ENCODE measurements at regions not wholly inside any gene's neighbourhood (a gene's known extent, or its start where the extent isn't known, plus 50 kb on each side); places are given as distances from the start of the nearest gene placed in this dataset.
"Not testable (repeated sequence)": the region's sequence is repeated elsewhere in the genome, so short reads cannot be mapped to it uniquely, and the experiment has no call there.

- no peak for DNase-seq
These were observed 50.7 kb upstream of the VPREB1 start for GRCh38 chr22:22193923-22194322.

GRCh38 chr22:22193462-22193861 is 51.1 kb upstream of the VPREB1 start:
- DNase-seq = not testable (repeated sequence)

GRCh38 chr22:22193006-22193405 is 51.6 kb upstream of the VPREB1 start:
- not testable (repeated sequence) for DNase-seq

GRCh38 chr22:22189796-22190195 is 54.8 kb upstream of the VPREB1 start:
- not testable (repeated sequence) for DNase-seq

- DNase-seq = not testable (repeated sequence)
These were observed 56.7 kb upstream of the VPREB1 start for GRCh38 chr22:22187863-22188262.

- no peak for DNase-seq
These were observed 57.3 kb upstream of the VPREB1 start for GRCh38 chr22:22187299-22187698.

GRCh38 chr22:22185844-22186499 is 58.6 kb upstream of the VPREB1 start:
- DNase-seq = no peak

- DNase-seq = no peak
These were observed 59.4 kb upstream of the VPREB1 start for GRCh38 chr22:22185217-22185616.

GRCh38 chr22:22184277-22184807 is 60.2 kb upstream of the VPREB1 start:
- DNase-seq = no peak

GRCh38 chr22:22182990-22183264 is 61.7 kb upstream of the VPREB1 start:
- DNase-seq = no peak

GRCh38 chr22:22182218-22182989 is 62.2 kb upstream of the VPREB1 start:
- no peak for DNase-seq

- no peak for DNase-seq
These were observed 63.2 kb upstream of the VPREB1 start for GRCh38 chr22:22181341-22181850.

- DNase-seq = no peak
These were observed 63.8 kb upstream of the VPREB1 start for GRCh38 chr22:22180738-22181285.

GRCh38 chr22:22179858-22180257 is 64.7 kb upstream of the VPREB1 start:
- no peak for DNase-seq

GRCh38 chr22:22178992-22179391 is 65.6 kb upstream of the VPREB1 start:
- DNase-seq = no peak

- DNase-seq = no peak
These were observed 66.1 kb upstream of the VPREB1 start for GRCh38 chr22:22178355-22178965.

GRCh38 chr22:22176929-22177616 is 67.5 kb upstream of the VPREB1 start:
- DNase-seq = no peak

- DNase-seq = not testable (repeated sequence)
These were observed 71.5 kb upstream of the VPREB1 start for GRCh38 chr22:22172896-22173628.

- DNase-seq = no peak
These were observed 73.0 kb upstream of the VPREB1 start for GRCh38 chr22:22171357-22172218.

GRCh38 chr22:22169923-22170322 is 74.7 kb upstream of the VPREB1 start:
- no peak for DNase-seq
